Eye (tissue), 1 donor: ENCODE measurements at regions not wholly inside any gene's neighbourhood (a gene's known extent, or its start where the extent isn't known, plus 50 kb on each side); places are given as distances from the start of the nearest gene placed in this dataset.
A peak's percentile ranks its signal among the peaks of the same experiment; 100 is the strongest.

Experiments used
- DNase-seq: peaks from one replicate; pipeline ENCODE4 v3.0.0-alpha.2; 2015

DNA sequence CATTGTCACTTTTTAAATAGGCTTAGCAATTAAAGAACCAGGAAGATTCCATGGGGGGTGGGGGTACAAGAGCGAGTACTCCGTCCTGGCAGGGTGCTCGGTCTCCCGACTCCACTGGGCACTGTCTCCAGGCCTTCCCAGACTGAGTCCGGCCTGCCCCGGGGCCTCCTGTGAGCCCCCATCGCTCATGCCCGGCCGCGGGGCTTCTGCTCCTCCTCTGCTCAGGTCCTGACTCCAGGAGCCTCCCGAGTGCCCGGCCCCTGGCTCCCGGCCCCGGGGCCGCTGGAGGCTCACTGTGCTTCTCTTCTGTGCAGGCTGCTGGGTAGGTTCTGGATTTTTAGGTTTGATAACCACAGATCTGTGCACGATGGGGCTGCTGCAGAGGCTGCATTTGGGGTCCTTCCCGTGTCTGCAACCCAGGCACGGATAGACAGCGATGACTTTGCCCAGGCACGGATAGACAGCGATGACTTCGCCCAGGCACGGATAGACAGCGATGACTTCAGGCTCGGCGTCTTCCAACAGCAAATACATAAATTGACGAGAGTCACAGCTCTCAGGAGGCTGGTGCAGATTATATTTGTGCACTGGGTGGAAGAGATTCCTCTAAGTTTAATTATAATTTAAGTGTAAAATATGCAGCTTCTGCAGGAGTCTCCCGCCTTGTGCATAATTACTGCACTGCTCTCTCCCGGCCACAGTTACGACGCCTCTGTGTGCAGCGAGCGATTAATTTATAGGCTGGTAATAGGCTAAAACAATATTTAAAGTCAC lies 74.8 kb upstream of the RXRA start:
- peak; percentile 54 for DNase-seq

- no peak for DNase-seq
These were observed 74.0 kb upstream of the RXRA start for GRCh38 chr9:134252084-134252830.

DNA sequence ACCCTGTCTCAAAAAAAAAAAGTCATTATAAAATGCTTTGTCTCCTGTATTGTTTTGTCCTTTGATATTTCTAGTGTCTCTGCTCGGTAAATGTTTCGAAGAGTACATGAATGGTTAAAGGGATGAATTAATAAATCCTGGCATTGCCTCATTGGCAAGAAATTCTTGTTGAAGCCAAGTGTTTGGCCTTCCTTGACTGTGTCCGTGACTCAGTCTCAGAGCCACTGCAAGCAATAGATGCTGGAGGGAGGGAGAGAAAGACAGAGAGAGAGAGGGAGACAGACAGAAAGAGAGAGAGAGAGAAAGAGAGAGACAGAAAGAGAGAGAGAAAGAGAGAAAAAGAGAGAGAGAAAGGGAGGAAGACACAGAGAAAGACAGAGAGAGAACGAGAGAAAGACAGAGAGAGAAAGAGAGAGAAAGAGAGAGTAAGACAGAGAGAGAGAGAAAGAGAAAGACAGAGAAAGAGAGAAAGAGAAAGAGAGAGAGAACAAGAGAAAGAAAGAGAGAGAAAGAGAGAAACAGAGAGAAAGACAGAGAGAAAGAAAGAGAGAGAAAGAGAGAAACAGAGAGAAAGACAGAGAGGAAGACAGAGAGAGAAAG lies 72.5 kb upstream of the RXRA start:
- DNase-seq, result no peak

DNA sequence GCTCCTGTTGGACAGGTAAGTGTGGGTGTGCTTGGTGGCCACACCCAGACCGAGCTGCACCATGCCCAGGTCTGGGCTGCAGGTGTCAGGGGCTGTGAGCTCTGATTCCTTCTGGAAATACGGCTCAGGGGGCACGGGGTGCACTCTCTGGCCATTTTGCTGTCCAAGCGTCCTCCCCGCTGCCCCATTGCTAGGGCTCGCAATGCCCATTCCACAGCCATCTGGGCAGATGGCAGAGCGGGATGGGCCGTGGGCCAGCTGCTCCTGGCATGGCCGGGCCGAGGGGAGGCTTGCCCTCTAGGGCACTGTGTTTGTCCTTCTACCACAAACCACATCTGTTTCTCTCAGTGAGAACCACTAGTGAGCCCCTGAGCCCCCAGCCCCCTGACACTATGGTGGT lies 67.9 kb upstream of the RXRA start:
- no peak for DNase-seq

DNA sequence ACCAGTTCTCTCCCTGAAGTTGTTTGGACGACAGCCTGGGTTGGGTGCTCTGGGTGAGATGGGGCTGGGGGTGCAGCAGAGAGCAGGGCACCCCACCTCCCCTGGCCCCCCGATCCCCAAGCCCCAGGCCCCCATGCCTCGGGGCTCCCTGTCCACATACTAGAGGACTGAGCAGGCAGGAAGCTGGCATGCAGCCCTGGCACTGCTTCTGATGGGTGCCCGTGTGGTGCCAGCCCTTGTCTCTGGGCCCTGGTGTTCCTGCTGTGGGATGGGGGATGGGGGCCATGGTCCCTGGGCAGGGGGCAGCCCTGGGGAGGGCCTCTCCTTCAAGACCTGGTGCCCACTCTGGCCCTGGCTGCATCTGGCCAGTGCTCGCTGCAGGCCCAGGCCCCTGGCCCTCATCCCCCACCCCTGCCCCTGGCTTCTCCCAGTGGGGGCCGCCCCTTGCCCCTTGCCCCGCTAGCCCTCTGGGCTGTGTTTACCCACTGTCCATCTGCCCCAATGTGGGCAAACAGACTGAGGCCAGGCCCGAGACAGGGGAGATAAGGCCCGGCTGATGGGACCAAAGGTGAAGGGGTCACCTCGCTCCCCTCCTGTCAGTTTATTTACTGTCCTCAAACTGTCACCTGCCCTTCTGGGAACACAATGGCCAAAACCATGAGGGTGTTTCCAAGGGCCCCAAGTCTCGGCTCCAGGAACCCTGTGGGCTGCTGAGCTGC lies 67.3 kb upstream of the RXRA start:
- DNase-seq, result no peak

DNA sequence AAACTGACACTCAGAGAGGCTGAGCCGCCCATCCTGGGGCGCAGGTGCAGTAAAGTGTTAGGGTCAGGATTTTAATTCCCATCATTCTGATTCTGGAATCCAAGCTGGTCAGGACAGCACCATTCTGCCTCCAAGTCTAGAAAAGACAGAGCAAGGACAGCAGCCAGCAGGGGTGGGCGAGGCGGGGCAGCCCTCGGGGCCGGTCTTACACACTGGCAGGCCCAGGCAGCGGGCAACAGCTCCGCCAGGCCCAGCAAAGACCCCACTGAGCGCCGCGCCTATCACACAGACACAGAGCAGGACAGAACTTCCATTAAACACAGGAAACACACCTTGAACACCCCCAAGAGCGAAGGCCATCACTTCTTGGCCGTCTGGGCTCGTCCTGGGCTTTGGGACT lies 66.5 kb upstream of the RXRA start:
- DNase-seq, result no peak

GRCh38 chr9:134260801-134261200 lies 65.5 kb upstream of the RXRA start:
- DNase-seq, result no peak

DNA sequence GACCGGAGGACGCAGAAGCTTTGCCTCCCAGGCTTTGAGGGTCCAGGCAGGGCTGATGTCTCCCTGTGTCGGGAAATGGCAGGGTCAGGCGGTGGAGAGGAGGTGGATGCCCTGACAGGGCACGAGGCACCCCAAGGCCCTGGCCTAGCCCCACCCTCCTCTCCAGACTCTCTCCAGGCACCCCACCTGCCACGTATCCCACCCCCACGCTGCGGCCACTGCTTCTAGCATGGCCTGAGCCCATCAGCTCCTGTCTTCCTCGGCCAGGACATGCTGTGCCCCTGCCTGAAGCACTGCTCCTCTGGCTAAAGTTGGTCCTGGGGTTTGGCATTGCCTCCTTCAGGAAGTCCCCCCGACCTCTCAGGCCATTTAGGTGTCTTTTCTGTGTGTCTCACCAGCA lies 64.2 kb upstream of the RXRA start:
- DNase-seq, result no peak

GRCh38 chr9:134263596-134263995 lies 62.7 kb upstream of the RXRA start:
- peak; percentile 69 for DNase-seq

GRCh38 chr9:134264169-134264568 lies 62.1 kb upstream of the RXRA start:
- no peak for DNase-seq

GRCh38 chr9:134265078-134265477 lies 61.2 kb upstream of the RXRA start:
- DNase-seq, result no peak

DNA sequence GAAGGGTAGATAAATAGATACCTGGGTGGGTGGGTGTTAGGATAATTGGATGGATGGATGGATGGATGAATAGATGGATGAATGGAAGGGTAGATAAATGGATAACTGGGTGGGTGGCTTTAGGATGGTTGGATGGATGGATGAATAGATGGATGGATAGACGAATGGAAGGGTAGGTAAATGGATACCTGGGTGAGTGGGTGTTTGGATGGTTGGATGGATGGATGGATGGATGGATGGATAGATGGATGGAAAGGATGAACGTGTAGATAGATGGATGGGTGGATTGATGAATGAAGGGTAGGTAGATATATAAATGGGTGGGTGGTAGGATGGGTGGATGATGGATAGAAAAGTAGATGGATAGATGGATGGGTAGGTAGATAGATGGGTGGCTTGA lies 59.8 kb upstream of the RXRA start:
- DNase-seq, result no peak

DNA sequence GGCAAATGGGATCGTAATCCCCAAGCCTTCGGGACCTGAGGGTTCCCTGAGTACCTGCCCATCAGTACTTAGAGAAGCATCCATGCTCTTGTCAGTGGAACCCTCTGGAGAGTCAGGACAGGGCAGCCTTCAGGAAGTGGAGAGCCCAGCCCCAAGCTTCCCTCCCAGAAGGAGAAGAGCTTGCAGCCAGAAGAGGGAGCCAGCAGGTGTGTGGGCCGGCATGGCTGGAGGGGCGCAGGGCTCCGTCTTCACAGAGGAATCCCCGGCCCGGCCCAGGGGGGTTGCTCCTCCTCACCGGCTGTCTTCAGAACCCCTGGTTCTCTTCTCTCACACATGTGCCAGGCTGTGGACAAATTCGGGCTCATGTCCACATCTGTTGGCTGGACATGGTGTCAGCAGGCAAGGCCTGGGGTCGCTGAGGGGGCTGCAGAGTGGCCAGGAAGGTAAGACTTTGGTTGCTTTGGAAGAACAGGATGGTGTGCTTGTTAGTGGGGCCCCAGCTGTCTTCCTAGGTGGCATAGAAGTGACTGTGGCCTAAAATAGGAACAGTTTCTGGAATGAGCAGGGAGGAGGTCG lies 58.9 kb upstream of the RXRA start:
- DNase-seq, result no peak

DNA sequence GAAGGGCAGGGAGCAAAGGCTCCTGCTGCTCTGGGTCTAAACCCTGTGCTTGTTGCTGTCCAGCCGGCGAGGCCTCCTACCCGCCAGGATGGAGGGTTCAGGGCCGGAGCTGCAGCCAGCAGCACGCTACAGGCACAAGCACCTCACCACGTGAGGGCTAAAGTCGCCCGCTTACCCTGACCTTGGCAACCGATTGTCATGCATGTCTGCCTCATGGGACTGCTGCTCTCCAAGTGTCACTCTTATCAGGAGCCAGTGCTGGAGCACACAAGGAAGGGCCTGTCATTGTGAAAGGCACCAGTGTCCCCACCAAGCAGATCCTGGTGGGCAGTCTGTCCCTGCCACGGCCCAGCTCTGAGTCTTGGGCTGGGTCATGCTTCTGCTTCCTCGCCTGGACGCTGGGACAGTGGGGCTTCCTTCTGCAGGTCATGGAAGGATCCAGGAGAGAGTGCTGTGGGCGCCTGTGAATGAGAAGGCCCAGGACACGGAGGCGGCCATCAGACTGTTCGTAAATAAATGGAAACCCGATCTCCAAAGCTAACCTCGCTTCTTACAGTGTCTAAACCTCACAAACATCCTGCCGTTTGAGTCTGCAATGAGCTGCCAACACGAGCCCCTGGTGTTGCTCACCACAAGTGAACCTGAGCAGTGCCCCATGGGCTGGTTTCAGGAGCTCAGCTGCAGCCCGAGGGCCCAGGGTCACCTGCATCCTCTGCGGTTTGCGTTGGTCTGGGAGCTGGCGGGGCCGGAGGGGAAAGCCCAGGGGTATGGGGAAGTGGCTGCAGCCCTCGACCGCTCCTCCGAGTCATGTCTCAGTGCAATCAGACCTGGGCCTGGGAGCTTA lies 58.2 kb upstream of the RXRA start:
- peak; percentile 21 for DNase-seq

DNA sequence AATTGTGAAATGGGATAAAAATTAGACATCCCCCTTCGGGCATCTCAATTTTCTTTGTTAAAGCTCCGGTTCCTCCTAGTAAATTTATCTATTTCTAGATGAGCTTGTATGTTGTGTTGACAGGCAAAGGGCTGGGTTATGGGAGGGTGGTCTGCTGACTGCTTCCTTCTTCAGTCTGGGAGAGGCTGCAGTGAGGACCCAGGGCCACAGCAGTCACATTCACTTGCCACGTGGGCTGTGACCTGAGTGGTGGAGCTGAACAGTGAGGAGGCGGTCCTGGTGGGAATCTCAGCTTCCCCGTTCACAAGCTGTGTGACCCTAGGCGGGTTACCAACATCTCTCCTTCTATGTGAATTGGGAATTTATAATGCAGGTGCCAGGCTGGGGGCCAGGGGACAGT lies 57.5 kb upstream of the RXRA start:
- no peak for DNase-seq

- DNase-seq, result no peak
These were observed 54.6 kb upstream of the RXRA start for GRCh38 chr9:134271338-134272301.

DNA sequence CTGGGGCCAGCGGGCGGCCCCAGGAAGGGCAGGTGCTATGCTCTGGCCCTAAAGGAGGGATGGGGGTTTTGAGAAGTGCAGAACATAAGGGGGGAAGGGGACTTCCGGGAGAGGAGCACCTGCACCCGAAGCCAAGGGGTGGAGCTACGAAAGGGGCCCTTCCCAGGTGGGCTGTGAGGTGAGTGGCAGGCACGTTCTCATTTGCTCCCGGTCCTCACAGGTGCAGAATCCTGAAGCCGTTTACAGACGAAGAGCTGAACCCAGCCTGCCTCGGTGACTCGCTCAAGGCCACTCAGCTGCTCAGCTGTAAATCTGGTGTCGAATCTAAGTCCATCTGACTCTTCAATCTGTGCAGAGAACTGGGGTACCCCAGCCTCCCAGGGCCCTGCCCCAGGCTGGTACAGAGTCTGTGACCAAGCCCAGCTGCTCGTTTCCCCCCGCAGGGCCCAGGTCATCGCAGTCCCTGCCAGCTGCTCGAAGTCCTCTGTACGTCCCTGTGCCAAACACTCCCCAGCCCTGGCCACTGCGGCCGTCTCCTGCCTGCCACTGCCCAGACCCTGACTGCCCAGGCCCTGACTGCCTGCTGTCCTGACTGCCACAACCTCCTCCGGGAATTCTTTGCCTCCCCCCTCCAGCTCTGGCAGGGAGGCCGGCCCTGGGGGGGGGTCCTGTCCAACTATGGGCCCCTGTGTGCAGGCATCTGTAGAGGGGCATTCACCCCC lies 53.8 kb upstream of the RXRA start:
- DNase-seq, result no peak

GRCh38 chr9:134273647-134274046 lies 52.6 kb upstream of the RXRA start:
- no peak for DNase-seq

DNA sequence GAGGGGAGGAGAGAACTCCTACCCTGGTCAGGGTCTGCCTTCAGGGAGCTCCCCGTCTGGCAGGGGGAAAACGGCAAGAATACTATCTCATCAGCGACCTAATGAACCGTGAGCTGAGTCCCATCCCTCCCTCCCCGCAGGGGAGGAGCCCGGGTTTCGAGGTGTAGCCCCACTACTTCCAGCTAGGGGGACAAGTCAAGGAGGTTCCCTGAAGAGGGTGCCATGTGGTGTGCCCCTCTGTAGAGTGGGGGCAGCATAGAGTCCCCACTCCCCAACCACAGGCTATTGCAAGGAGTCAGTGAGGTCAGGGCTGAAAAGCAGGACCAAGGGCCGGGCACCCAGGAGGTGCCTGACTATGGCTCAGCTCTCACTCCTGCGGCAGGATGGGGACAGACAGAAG lies 50.9 kb upstream of the RXRA start:
- DNase-seq, result no peak
